B cell (primary cell): ENCODE measurements at regions not wholly inside any gene's neighbourhood (a gene's known extent, or its start where the extent isn't known, plus 50 kb on each side); places are given as distances from the start of the nearest gene placed in this dataset.

Experiments used
- ATAC-seq: fragments of 200-7000 bp; cut with Tn5 transposase; one replicate; pipeline ENCODE4 v1.10.0; 2021; ENCODE audit warnings: low read depth, mild to moderate bottlenecking, moderate number of reproducible peaks, moderate library complexity
- CTCF ChIA-PET: fragments of 350-600 bp; sonication (Branson Sonifier 250); formaldehyde crosslinking; loops from one replicate; lab custom pipeline; 2021; ENCODE audit warnings: antibody characterized with exemption, inconsistent platforms; lab: Charles Lee
- POLR2A ChIA-PET: fragments of 350-600 bp; sonication (Branson Sonifier 250); formaldehyde crosslinking; loops from one replicate; lab custom pipeline; 2021; ENCODE audit warnings: antibody characterized with exemption; lab: Charles Lee
- DNase-seq: peaks from one replicate; pipeline ENCODE4 v3.0.0; 2013
- H2AFZ ChIP-seq: 2 replicates; pipeline ENCODE4 v1.6.1; 2012; ENCODE audit warnings: mild to moderate bottlenecking, low read depth, low read length; ENCODE audit not compliant: insufficient read depth, poor library complexity, severe bottlenecking
- H3K27ac ChIP-seq, 2 donors: 1 replicate in 1 of 2; 2 replicates in 1 of 2; pipeline ENCODE4 v1.5.1; 2012 to 2013; ENCODE audit warnings: low read length in 2 of 2, mild to moderate bottlenecking in 2 of 2, moderate library complexity in 1 of 2
- H3K27me3 ChIP-seq, 4 experiments: fragments of 200-600 bp in 1 of 4; sonication (generic) in 1 of 4; replicated peaks in 1 of 4; 1 replicate in 2 of 4; 2 replicates in 2 of 4; pipeline versions ENCODE4 v1.6.1 to v1.7.0; 2013 to 2016; ENCODE audit warnings: low read length in 3 of 4, mild to moderate bottlenecking in 2 of 4, mixed read lengths in 1 of 4, moderate library complexity in 1 of 4; ENCODE audit not compliant: insufficient read depth in 4 of 4, control insufficient read depth in 3 of 4; ENCODE audit errors: control extremely low read depth in 1 of 4
- H3K36me3 ChIP-seq, 2 experiments: replicated peaks in 1 of 2; 1 replicate in 1 of 2; 2 replicates in 1 of 2; pipeline versions ENCODE4 v1.6.1 to v1.7.1; 2013; ENCODE audit warnings: low read length in 1 of 2; ENCODE audit not compliant: insufficient read depth in 2 of 2, control insufficient read depth in 1 of 2; ENCODE audit errors: control extremely low read depth in 1 of 2, extremely low read depth in 1 of 2
- H3K4me1 ChIP-seq, 2 donors: fragments of 200-600 bp in 1 of 2; sonication (generic) in 1 of 2; 1 replicate in 1 of 2; 2 replicates in 1 of 2; pipeline versions ENCODE4 v1.5.1 to v1.6.1; 2013 to 2017; ENCODE audit warnings: low read length in 2 of 2; ENCODE audit not compliant: control insufficient read depth in 2 of 2, insufficient read depth in 2 of 2
- H3K4me2 ChIP-seq: replicated peaks from 2 replicates; pipeline ENCODE3; 2012; ENCODE audit warnings: mild to moderate bottlenecking, low read depth, low read length; ENCODE audit not compliant: poor library complexity, severe bottlenecking
- H3K4me3 ChIP-seq, 5 experiments: fragments of 200-600 bp in 1 of 5; sonication (generic) in 1 of 5; 1 replicate in 3 of 5; 2 replicates in 2 of 5; pipeline versions ENCODE4 v1.5.1 to v1.7.0; 2011 to 2016; ENCODE audit warnings: low read length in 4 of 5, mild to moderate bottlenecking in 4 of 5, low read depth in 2 of 5, control low read depth in 1 of 5, moderate library complexity in 1 of 5; ENCODE audit not compliant: insufficient read depth in 1 of 5; ENCODE audit errors: control extremely low read depth in 1 of 5, extremely low read depth in 1 of 5
- H3K79me2 ChIP-seq: fragments of 200-600 bp; sonication (generic); one replicate; pipeline ENCODE4 v1.6.0; 2016; ENCODE audit warnings: low read length; ENCODE audit not compliant: control insufficient read depth, insufficient read depth
- H3K9ac ChIP-seq: fragments of 200-600 bp; sonication (generic); 2 replicates; pipeline ENCODE4 v1.6.1; 2017; ENCODE audit warnings: mild to moderate bottlenecking, low read length, moderate library complexity
- H3K9me3 ChIP-seq, 3 donors: one replicate each; pipeline versions ENCODE4 v1.6.1 to v1.7.1; 2013; ENCODE audit warnings: low read length in 2 of 3; ENCODE audit not compliant: control insufficient read depth in 2 of 3, insufficient read depth in 1 of 3; ENCODE audit errors: control extremely low read depth in 1 of 3
- H4K20me1 ChIP-seq: 2 replicates; pipeline ENCODE4 v1.6.0; 2012; ENCODE audit warnings: mild to moderate bottlenecking, low read length; ENCODE audit not compliant: insufficient read depth, control insufficient read depth, poor library complexity, severe bottlenecking
- H3K27ac Mint-ChIP-seq: one replicate; pipeline ENCODE4 v1.8.0; 2021; ENCODE audit warnings: mixed read lengths
- H3K27me3 Mint-ChIP-seq: one replicate; pipeline ENCODE4 v1.8.0; 2021; ENCODE audit warnings: mixed read lengths
- H3K4me1 Mint-ChIP-seq: one replicate; pipeline ENCODE4 v1.8.0; 2021; ENCODE audit warnings: mixed read lengths
- H3K4me3 Mint-ChIP-seq: one replicate; pipeline ENCODE4 v1.8.0; 2021; ENCODE audit warnings: mixed read lengths
- H3K9me3 Mint-ChIP-seq: one replicate; pipeline ENCODE4 v1.8.0; 2022; ENCODE audit warnings: mixed read lengths; ENCODE audit not compliant: insufficient read depth
- CTCF ChIP-seq: fragments of 200-600 bp; IDR thresholded peaks from one replicate; pipeline ENCODE4 v1.8.0; 2022; ENCODE audit warnings: antibody characterized with exemption, mild to moderate bottlenecking
- EZH2 ChIP-seq: IDR thresholded peaks from 2 replicates; pipeline ENCODE4 v1.6.1; 2012; ENCODE audit warnings: borderline replicate concordance, low read depth, mild to moderate bottlenecking, moderate library complexity, low read length; ENCODE audit not compliant: insufficient read depth, poor library complexity, severe bottlenecking
- WGBS: methylation state at CpG from one replicate; pipeline ENCODE4 v1.1.5; 2013; ENCODE audit warnings: missing lambda C conversion rate; ENCODE audit not compliant: insufficient coverage; 5-methylcytosine and 5-hydroxymethylcytosine counted together
- intact Hi-C: fragments of 100-400 bp; cut with micrococcal nuclease; formaldehyde crosslinking; loops from one replicate; pipeline ENCODE4 v1.10.0; 2022

DNA sequence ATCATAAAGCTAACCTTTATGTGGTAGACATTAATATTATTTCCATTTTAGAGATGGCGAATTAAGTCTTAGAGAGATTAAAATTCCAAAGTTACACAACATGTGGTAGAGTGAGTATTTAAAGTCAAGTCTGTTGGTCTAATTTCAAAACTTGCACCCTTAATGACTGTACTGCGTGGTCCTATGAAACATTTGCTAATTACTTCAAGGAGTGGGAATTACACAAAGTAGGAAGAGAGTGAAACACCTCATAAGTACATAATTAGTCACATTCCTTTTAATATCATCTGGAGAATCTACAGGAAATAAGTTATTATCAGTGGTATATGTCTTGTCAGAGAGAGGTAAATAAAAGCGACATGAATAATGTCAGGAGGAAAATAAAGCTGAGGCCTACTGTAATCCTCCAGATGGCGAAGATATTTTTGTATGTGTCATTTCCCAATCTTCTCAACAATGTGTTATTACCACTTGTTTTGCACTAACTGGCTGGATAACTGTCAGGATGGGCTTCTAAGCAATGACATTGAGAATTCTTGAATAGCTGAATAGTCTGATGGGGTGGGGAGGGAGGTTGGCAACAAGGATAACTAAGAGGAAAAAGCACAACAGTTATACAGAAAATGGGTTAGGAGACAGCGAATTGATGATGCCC is 95.5 kb downstream of the TNFSF18 start:
- 100% methylated on average over 1 of the region's 5 CpGs for WGBS
- Histone ChIP-seq H3K4me3 (no peak overlapping the region), H3K27ac (no peak overlapping the region), H3K36me3 (no peaks in the 10 kb centered on the region), H2AFZ (no peak overlapping the region), H4K20me1 (no peaks in the 10 kb centered on the region), H3K9ac (no peak overlapping the region), H3K27me3 (no peaks in the 10 kb centered on the region), H3K79me2 (no peaks in the 10 kb centered on the region), H3K4me2 (no peak overlapping the region), H3K9me3 (no peaks in the 10 kb centered on the region), H3K4me1 (no peaks in the 10 kb centered on the region)
- H3K4me3 Mint-ChIP-seq: no peak overlapping the region
- TF ChIP-seq EZH2 (no peak), CTCF (no peak)
- peaks cover 4% of the 10 kb centered on the region for H3K27me3 Mint-ChIP-seq
- ATAC-seq (no peak), DNase-seq (no peak)
- POLR2A ChIA-PET: no interaction called here
- intact Hi-C loops: no loop called here
- H3K27ac Mint-ChIP-seq: no peak overlapping the region
- CTCF ChIA-PET: no interaction called here
- H3K4me1 Mint-ChIP-seq: peaks cover 7% of the 10 kb centered on the region
- no peaks in the 10 kb centered on the region for H3K9me3 Mint-ChIP-seq

DNA sequence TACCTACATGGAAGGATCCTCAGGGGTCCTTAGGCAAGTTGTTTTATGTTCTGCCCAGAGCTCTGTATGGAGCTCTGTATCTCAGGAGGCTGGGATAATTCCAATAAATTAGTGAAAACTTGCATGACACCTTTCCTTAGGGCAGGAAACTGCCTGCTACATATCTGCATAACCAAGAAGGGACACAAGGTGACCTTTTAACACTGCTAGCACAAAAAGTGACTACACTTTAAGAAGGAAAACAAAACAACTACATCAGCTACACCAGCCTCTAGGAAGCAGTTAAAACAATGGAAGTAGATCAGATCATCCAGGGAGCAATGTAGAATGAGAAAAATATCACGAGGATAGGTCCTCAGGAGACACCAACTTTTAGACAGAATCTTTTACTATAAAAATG is 93.9 kb downstream of the TNFSF18 start:
- Mint-ChIP-seq H3K27me3 (peaks cover 11% of the 10 kb centered on the region), H3K27ac (no peak overlapping the region), H3K4me3 (no peak overlapping the region), H3K9me3 (no peaks in the 10 kb centered on the region), H3K4me1 (peaks cover 7% of the 10 kb centered on the region)
- Histone ChIP-seq H3K4me2 (no peak overlapping the region), H3K27me3 (no peaks in the 10 kb centered on the region), H3K9ac (no peak overlapping the region), H4K20me1 (no peaks in the 10 kb centered on the region), H3K79me2 (no peaks in the 10 kb centered on the region), H3K4me1 (no peaks in the 10 kb centered on the region), H3K4me3 (no peak overlapping the region), H3K9me3 (no peaks in the 10 kb centered on the region), H3K27ac (no peak overlapping the region), H3K36me3 (no peaks in the 10 kb centered on the region), H2AFZ (no peak overlapping the region)
- no CpG with 5 or more reads among the region's 1 CpG for WGBS
- POLR2A ChIA-PET: no interaction called here
- ATAC-seq (no peak), DNase-seq (no peak)
- CTCF ChIA-PET: interaction anchor here (1.1 kb wide), 1 partner anchor 131 kb away, joined by 3 read pairs; no protein-coding TSS in a partner anchor
- intact Hi-C loops: no loop called here
- TF ChIP-seq EZH2 (no peak), CTCF (no peak)
